HG02973 (cell line): ENCODE measurements at regions not wholly inside any gene's neighbourhood (a gene's known extent, or its start where the extent isn't known, plus 50 kb on each side); places are given as distances from the start of the nearest gene placed in this dataset.
"Not testable (repeated sequence)": the region's sequence is repeated elsewhere in the genome, so short reads cannot be mapped to it uniquely, and the experiment has no call there.

Source experiments
- ATAC-seq: cut with Tn5 transposase; IDR thresholded peaks from one replicate; pipeline ENCODE4 v1.9.1; 2021; ENCODE audit warnings: moderate library complexity; ENCODE audit not compliant: unreplicated experiment

DNA sequence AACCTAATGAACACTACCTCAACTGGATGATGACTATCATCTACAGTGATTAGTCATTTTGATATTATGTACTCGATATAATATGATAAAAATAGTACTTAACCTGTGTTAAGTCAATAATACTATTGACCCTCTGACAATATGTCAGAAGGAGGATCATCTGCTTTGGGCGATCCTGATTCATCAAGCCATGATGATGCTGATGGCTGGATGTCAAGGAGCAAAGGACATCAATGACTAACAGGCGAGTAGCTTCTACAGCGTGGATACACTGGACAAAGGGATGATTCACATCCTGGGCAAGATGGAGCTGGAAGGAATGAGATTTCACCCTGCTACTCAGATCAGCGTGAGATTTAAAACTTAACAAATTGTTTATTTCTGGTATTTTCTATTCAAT, 94.4 kb upstream of the SKAP2 start:
- no peak for ATAC-seq

GRCh38 chr7:26955516-26955915, 91.1 kb upstream of the SKAP2 start:
- ATAC-seq: no peak

DNA sequence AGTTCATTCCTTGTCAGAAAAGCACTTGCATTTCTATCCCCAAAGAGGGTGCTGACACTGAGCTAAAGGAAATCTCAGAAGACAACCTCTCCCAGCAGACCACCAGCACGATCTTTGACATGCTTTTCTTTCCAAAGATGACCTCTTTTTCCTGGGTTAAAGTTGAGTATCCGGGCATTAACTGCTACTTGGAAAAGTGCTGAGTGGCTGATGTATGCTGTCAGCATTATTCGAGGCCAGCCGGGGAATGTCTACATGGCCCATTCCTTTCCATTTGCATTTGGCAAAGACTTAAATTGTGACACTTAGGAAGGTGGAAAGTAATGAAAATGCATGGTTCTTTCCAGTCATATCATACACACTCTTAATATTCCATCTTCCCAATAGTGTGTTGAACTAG, 90.6 kb upstream of the SKAP2 start:
- ATAC-seq: no peak

DNA sequence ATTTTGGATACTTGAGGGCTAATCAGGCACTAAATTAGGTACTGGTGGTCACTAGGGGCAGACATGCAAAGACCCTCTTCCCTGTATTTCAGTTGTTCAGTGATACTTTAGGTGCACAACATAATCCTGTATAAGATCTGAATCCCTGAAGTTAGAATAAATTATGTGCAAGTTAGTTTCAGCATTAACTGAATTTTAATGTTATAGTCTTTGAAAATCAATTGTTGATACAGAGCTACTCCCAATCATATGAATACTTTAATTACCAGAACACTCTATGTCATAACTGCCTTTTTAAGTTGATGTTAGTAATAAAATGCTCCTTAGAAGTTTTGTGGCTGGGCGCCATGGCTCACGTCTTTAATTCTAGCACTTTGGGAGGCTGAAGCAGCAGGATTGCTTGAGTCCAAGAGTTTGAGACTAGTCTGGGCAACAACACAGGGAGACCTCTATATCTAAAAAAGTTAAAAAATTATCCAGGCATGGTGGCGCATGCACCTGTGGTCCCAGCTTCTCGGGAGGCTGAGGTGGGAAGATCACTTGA, 87.1 kb upstream of the SKAP2 start:
- ATAC-seq: no peak

DNA sequence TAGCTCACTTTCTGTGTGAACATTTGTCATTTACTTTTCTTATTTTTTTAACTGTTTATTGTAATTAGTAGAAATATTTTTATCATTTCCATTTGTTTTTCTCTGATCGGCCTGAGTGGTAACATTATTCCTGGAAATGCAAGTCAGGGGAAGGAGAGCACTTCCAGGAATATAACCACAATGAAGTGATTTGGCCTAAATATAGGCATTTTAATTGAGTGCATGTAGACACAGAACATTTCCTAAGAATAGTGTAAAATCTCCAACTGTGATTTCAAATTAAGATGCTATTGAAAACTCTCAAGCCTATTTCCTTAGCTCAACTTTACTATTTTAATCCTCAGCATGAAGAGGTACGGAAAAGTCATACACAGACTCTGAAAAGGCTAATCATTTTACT, 86.5 kb upstream of the SKAP2 start:
- no peak for ATAC-seq

DNA sequence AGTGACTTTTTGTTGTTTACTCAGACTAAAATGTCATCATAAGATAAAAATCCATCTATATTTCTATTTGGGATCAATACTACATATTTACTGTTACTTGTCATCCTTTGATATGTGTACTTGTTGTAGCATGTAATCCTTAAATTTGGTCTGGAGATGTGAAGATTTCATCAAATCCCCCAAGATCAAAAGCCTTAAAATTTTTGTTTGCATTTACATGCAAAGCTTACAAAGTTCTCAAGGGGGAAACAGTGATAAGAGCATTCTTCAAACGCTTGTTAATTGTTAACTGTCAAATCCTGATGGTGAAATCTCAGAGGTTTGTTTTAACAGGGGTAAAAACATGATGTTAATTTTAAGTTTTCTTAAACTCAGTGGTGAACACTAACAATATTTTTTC, 84.9 kb upstream of the SKAP2 start:
- ATAC-seq: no peak

- no peak for ATAC-seq
Observed at GRCh38 chr7:26948617-26949118, 84.3 kb upstream of the SKAP2 start.

- no peak for ATAC-seq
Observed at GRCh38 chr7:26944501-26945358, 80.3 kb upstream of the SKAP2 start.

DNA sequence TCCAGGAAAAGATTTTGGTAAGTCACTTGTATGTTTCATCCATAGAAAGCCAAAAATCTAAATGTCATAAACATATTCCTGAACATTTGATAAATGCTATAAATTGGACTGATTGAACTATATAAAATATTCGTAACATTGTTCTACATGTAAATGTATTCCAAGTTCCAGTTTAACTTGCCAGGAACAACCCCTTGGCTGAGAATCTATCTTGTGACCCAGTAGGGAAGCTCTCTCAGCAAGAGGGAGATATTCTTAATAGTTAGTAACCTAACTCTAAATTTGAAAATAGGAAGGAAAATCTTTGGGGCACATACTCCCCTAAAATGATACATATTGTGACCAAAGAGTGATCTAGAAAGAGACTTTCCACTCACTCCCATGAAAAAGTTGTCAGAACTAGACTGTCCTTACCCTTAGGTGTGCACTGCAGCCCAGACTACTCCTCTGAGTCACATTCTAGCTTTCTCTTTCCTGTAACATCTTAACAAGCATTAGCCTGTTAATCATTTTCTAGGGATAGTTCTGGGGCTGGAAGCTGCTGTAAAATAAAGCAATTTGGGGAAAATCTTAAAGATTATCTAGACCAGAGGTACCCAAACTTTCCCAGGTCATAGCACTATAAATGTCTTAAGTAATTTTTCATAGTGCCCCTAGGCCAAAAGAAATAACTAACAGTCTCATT, 73.7 kb upstream of the SKAP2 start:
- ATAC-seq: no peak

DNA sequence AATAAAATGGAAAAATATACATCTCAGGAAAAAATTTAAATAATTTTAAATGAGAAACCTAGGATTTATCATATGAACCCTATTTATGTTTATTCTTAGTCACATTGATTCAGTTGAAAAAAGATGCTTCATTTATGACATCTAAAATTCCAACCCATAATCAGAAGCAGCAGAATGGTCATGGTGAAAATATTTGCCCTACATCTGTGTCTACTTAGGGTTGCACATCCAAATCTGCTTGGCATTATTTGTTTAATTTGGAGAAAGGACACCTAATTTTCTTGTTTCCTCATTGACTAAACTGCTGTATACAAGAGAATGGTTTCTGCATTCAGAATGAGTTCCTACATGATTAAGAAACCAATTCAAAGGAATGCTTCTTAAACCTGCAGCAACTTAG, 72.9 kb upstream of the SKAP2 start:
- ATAC-seq: no peak

- not testable (repeated sequence) for ATAC-seq
Observed at GRCh38 chr7:26932616-26933015, 68.2 kb upstream of the SKAP2 start.

DNA sequence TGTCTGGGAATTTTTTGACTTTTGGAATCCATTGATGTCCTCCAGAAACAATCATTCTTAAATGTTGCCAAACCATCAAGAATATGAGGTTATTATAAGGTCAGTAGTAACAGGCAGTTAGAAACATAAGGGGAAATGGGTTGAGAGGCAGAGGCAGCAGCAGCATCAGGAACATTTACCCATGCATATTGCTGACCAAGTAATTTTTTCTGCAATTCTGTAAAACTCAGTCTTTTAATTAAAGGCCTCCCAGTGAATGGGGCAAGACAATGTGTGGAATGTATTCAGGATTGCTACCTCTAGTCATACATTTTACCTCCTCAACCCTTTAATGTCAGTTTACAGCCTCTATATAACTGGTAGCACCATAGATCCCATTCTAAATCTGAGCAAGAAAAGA, 66.5 kb upstream of the SKAP2 start:
- ATAC-seq: no peak

DNA sequence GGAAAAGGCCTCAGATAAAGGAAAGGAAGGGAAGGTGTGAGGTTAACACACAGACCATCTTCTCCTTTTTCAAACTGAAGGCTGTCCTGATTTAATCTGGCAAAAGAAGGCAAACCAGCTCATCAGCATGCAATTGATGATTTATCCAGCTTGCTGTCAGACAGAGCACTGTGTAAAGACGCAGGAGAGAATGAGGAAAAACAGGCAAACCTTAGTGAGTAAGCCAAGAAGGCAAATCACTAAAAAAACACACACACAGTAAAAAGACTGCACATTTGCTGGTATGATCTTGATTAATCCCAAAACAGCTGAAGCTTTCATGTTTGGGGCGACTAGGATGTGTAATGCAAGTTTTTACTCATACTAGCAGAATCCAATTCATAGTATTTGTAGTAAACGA, 65.8 kb upstream of the SKAP2 start:
- ATAC-seq: no peak

GRCh38 chr7:26928703-26929347, 64.4 kb upstream of the SKAP2 start:
- no peak for ATAC-seq

DNA sequence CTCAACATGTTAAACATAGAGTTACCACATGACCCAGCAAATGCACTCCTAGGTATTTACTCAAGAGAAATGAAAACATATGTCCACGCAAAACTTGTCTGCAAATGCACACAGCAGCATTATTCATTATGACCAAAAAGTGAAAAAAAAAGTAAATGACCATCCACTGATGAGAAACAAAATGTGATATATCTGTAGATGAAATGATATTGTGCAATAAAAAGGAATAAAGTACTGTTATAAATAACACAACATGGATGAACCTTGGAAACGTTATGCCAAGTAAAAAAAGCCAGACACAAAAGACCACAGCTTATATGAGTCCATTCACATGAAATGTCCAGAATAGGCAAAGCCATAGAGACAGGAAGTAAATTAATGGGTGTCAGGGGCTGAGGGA, 61.4 kb upstream of the SKAP2 start:
- ATAC-seq: no peak

- ATAC-seq: no peak
Observed at GRCh38 chr7:26924149-26924767, 59.9 kb upstream of the SKAP2 start.

DNA sequence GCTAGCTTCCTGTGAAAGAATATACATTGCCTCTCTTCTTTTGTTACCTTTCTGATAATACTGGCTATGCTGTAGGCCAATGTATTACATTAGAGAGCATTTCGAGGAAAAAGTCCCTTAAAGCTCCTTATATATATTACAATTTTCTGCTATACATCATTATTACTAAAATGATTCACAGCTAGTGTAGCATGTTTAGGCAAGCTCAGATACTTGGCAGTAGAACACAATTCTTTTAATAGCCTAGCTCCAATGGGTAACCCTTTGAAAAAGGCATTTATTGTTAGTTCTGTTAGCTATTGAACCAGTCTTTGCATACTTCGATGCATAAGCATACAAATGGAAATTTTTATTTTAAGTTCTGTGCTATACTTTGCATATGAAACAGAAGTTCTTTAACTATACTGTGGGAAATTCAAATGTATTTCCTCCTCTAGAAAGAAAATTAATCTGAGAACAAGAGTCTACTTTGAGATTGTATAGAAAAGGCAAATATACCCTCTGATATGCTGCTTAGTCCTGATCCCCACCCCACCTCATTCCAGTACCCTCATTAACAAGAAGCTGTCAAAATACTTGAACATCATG, 55.6 kb upstream of the SKAP2 start:
- ATAC-seq: no peak

DNA sequence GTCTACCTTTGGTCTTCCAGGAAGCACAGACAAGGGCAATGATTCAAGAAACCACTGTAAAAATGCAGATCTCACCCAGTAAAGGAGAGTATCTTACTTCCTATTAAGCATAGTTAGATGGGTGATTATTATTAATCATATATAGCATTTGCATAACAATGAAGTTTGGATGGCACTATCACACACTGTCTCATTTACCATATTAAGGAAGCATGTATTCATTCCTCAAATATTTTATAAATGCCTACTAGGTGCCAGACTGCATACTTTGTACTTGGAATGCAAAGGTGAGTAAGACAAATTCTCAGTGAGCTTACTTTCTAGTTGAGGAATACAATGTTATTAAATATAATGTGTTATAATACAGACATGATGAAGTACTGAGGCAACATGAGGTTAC, 53.9 kb upstream of the SKAP2 start:
- ATAC-seq: no peak

DNA sequence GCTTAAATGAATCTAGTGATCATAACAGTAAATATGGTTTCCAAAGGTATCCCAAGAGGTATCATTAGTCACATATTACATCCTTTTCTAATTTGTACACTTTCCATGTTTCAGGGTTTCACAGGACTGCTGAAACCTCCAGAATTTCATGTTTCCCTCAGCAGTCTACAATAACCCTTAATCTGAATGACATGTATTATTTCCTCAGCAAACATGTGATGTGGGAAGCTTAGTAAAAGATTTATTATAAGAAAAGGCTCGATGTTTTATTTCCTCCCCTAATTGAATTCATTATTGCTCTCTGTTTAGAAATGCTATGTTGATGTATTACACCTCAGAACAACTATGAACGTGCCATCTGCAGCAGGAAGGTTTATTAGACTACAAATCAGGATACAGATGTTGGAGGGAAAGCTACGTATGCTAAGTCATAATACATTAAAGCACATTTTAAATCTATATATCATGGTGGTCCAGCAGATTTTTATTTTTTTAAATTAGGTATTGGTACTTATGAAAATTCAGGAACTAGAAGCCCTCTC, 52.5 kb upstream of the SKAP2 start:
- ATAC-seq: no peak

DNA sequence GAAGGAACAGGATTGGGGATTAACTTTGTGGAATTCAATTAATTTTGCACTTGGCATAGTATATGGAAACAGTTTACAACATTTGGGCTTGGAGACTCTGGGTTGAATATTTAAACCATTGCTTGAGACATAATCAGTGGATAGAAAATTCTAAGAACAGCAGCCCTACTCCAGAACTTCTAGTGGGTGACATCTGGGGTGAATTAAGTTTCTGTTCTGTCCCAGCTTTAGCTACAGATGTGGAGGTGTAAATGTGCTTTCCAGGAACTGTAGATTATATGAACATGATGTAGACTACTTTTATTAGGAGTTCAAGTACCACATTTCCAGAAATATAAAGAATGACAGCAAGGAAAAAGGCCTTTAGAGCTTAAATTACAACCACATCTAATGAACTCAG, 51.9 kb upstream of the SKAP2 start:
- no peak for ATAC-seq
